HL-60 (cell line): ENCODE measurements at regions not wholly inside any gene's neighbourhood (a gene's known extent, or its start where the extent isn't known, plus 50 kb on each side); places are given as distances from the start of the nearest gene placed in this dataset.

Experiments
- GABPA ChIP-seq: IDR thresholded peaks from 2 replicates; pipeline ENCODE4 v1.6.1; 2012; ENCODE audit warnings: low read depth
- POLR2AphosphoS5 ChIP-seq: IDR thresholded peaks from 2 replicates; pipeline ENCODE4 v1.6.1; 2012; ENCODE audit warnings: low read depth
- TF ChIP-seq, protein P1 (sequence below): IDR thresholded peaks from one replicate; pipeline ENCODE4 v1.5.1; 2011; ENCODE audit warnings: low read length, control low read depth, inconsistent platforms; ENCODE audit not compliant: insufficient read depth
- TF ChIP-seq, protein P2 (sequence below): IDR thresholded peaks from 2 replicates; pipeline ENCODE4 v1.6.1; 2012; ENCODE audit warnings: low read depth; ENCODE audit not compliant: insufficient replicate concordance

DNA sequence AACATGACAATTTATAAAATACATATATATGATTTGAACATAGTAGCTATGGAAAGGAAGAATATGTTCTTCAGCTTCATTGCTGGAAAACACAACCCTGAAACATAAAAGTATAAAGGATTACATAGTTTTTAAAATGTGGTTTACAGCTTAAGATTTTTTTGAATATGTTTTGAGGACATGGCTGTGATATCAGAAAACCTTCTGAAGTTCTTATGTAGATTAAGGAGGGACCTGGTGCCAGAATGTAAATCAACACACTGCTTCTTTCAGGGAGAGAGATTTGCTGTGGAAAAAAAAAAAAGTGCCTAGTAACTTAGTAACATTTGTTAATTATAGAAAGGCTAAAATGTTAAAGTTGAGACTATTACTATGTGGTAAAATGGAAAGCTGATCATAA is 1261.8 kb downstream of the ADGRL3 start:
- TF ChIP-seq, protein P1, sequence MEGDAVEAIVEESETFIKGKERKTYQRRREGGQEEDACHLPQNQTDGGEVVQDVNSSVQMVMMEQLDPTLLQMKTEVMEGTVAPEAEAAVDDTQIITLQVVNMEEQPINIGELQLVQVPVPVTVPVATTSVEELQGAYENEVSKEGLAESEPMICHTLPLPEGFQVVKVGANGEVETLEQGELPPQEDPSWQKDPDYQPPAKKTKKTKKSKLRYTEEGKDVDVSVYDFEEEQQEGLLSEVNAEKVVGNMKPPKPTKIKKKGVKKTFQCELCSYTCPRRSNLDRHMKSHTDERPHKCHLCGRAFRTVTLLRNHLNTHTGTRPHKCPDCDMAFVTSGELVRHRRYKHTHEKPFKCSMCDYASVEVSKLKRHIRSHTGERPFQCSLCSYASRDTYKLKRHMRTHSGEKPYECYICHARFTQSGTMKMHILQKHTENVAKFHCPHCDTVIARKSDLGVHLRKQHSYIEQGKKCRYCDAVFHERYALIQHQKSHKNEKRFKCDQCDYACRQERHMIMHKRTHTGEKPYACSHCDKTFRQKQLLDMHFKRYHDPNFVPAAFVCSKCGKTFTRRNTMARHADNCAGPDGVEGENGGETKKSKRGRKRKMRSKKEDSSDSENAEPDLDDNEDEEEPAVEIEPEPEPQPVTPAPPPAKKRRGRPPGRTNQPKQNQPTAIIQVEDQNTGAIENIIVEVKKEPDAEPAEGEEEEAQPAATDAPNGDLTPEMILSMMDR, result no peak
- TF ChIP-seq POLR2AphosphoS5 (no peak), GABPA (no peak)
- TF ChIP-seq, protein P2, sequence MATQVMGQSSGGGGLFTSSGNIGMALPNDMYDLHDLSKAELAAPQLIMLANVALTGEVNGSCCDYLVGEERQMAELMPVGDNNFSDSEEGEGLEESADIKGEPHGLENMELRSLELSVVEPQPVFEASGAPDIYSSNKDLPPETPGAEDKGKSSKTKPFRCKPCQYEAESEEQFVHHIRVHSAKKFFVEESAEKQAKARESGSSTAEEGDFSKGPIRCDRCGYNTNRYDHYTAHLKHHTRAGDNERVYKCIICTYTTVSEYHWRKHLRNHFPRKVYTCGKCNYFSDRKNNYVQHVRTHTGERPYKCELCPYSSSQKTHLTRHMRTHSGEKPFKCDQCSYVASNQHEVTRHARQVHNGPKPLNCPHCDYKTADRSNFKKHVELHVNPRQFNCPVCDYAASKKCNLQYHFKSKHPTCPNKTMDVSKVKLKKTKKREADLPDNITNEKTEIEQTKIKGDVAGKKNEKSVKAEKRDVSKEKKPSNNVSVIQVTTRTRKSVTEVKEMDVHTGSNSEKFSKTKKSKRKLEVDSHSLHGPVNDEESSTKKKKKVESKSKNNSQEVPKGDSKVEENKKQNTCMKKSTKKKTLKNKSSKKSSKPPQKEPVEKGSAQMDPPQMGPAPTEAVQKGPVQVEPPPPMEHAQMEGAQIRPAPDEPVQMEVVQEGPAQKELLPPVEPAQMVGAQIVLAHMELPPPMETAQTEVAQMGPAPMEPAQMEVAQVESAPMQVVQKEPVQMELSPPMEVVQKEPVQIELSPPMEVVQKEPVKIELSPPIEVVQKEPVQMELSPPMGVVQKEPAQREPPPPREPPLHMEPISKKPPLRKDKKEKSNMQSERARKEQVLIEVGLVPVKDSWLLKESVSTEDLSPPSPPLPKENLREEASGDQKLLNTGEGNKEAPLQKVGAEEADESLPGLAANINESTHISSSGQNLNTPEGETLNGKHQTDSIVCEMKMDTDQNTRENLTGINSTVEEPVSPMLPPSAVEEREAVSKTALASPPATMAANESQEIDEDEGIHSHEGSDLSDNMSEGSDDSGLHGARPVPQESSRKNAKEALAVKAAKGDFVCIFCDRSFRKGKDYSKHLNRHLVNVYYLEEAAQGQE, result no peak
